ENCODE measurements at regions not wholly inside any gene's neighbourhood (a gene's known extent, or its start where the extent isn't known, plus 50 kb on each side); places are given as distances from the start of the nearest gene placed in this dataset.
A peak's percentile ranks its signal among the peaks of the same experiment; 100 is the strongest.

DNA sequence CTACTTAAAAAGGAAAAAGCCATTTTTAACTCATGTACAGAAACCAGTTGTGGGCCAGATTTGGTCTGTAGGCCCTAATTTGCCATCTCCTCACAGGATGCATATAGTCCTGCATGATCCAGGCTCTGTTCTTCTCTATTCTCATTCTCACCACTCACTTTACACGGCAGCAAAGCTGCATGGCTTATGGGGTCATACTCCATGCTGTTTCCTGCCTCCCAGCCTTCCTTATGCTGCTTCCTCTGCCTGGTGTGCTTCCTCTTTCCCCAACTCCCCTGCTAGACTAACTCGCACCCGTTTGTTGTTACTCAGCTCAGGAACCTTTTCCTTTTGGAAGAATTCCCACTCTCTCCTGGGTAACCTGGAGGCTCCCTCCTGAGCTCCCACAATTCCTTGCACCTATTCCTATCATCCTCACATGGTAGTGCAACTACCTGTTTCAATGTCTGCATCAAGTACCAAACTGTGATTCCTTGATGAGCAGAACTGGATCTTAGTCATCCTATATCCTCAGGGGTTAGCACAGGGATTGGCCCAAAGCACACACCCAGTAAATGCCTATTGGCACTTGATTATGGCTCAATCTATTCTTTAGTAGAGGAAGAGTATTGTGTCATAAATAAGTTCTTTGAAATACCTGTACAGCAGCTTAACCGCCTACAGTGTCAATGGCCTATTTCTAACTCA, 172.1 kb upstream of the MITF start:
- peak; percentile 28 for DNase-seq

GRCh38 chr3:69566275-69566674, 173.0 kb upstream of the MITF start:
- peak; percentile 43 for DNase-seq

DNA sequence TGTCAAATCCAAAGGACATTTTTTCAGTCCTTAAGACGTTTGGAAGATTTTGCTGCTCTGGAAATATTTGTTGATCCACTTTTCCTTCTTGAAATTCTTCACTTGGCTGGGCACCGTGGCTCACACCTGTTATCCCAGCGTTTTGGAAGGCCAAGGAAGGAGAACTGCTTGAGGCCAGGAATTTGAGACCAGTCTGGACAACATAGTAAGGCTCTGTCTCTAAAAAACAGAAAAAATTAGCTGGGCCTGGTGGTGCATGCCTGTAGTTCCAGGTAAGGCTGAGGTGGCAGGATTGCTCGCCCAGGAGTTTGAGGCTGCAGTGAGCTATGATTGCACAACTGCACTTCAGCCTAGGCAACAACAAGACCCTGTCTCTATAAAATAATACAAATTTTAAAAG, 173.9 kb upstream of the MITF start:
- no peak for DNase-seq

DNA sequence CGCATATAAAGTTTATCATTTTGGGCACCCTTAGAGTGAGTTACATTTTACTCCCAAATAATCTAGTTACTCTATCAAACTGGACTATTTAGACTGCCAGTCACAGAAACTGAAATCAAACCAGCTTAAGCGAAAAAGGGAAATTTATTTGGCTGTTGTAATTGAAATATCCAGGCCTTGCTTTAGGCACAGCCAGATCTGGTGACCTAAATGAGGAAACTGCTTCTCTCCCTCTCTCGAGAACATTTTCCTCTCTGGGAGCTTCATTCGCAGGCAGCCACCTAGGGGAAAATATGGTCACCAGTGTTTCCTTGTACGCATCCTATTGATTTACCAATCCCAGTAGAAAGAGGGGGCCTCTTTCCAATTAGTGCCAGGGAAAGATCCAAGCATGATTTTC, 175.3 kb upstream of the MITF start:
- DNase-seq: peak; percentile 90

- DNase-seq: peak; percentile 92
Observed at GRCh38 chr3:69563151-69563550, 176.1 kb upstream of the MITF start.

GRCh38 chr3:69562020-69562419, 176.1 kb upstream of the FRMD4B start:
- peak; percentile 56 for DNase-seq

- DNase-seq: peak; percentile 88
Observed at GRCh38 chr3:69560818-69561217, 174.9 kb upstream of the FRMD4B start.

DNA sequence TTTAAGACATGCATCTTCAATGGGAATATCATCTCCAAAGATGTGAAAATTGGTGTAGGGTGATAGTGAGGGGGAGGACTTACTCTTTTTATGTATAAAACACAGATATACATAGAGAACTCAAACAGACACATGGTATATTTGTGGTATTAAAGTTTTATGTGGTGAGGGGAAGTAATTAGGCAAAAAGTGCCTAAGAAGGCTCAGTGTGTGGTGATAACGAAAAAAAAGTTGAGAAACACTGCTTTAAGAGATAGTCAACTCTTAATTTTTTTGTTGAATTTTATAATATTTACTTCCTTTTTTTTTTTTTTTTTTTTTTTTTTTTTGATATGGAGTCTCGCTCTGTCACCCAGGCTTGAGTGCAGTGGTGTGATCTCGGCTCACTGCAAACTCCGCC, 174.2 kb upstream of the FRMD4B start:
- DNase-seq: peak; percentile 31

DNA sequence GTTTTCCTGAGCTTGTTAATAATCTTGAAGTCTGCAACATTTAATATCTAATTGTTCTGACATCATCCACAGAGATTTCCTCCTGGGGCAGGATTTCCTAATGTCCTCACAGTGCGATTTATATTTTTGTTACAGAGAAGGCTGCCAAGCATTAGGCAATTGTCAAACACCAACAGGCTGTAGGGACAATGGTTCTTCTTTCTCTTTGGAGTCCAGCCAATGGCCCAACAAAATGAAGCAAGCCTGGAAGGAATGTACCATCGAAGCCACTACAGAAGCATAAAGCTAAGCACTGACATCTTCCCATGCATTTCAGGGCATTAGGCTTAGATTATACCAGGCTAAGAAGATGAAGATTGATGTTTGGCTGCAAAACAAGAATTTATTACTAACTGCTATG, 173.0 kb upstream of the FRMD4B start:
- peak; percentile 92 for DNase-seq

DNA sequence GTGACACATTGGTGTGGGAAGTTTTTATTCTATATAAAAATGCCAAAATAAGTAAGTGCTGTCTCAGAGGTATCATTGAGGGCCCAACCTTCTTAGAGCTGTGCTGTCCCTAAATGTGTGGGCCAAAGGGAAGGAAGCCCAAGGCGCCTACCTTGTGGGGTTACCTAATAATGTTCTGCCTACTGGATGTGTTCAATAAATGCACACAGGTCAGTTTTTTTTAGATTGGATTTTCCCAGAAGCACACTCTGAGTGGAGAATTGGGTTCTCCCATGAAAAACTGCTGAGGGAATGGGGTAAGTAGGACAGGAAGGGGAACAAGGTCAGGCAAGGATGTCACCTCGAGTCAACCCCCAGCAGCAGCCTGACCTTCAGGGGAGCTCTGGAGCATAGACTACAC, 168.7 kb upstream of the FRMD4B start:
- DNase-seq: no peak

DNA sequence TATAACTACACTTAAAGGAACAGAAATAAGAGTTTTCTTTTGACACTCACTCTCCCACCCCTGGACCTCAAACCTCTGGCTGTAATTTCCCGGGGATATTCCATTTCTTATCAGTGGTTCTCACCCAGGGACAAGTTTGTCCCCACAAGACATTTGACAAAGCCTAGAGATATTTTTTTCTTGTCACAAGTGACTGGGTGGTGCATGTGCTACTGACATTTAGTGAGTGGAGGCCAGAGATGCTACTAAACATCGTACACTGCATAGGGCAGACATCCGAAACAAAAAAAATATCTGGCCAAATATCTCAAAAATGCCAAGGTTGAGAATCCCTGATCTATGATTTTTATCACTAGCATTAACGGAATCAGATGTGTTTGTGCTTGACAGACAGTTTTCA, 168.0 kb upstream of the FRMD4B start:
- DNase-seq: no peak

DNA sequence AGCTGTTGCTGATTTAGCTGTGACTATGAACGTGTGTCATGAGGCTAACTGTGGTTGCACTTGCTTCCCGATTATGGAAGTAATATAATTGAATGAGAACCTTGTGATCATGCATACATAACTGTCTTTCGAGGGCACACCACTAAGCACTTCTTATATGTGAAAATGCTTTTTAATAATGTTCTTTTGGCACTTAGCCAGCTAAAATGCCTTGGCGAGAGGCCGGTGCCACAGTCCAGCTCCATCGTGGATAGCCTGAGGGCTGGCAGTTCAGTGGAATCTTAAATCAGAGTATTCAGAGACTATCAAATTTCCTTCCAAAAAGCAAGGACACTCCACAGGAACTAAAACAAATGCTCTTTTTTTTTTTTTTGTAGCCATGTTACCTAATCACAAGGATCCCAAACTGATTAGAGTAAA, 161.6 kb upstream of the FRMD4B start:
- DNase-seq: peak; percentile 73

- no peak for DNase-seq
Observed at GRCh38 chr3:69542805-69543429, 157.0 kb upstream of the FRMD4B start.

- peak; percentile 61 for DNase-seq
Observed at GRCh38 chr3:69542089-69542804, 156.4 kb upstream of the FRMD4B start.

DNA sequence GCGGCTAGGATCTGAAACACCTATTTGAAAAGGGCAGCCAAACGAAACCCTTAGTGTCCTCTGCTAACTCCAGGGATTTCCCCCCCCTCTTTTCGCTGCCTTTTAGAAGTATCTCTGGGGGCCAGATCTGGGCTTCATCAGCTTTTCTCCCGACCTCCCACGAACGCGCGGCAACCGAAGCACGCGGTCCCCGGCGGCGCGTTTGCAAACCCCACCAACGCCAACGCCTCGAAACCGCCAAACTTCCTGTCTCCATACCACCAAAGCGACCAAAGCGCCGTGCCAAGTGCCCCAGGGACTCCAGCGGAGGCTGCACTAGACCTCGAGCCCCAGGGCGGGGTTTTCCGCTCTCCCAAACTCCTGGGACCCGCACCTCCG, 155.8 kb upstream of the FRMD4B start:
- peak; percentile 80 for DNase-seq

DNA sequence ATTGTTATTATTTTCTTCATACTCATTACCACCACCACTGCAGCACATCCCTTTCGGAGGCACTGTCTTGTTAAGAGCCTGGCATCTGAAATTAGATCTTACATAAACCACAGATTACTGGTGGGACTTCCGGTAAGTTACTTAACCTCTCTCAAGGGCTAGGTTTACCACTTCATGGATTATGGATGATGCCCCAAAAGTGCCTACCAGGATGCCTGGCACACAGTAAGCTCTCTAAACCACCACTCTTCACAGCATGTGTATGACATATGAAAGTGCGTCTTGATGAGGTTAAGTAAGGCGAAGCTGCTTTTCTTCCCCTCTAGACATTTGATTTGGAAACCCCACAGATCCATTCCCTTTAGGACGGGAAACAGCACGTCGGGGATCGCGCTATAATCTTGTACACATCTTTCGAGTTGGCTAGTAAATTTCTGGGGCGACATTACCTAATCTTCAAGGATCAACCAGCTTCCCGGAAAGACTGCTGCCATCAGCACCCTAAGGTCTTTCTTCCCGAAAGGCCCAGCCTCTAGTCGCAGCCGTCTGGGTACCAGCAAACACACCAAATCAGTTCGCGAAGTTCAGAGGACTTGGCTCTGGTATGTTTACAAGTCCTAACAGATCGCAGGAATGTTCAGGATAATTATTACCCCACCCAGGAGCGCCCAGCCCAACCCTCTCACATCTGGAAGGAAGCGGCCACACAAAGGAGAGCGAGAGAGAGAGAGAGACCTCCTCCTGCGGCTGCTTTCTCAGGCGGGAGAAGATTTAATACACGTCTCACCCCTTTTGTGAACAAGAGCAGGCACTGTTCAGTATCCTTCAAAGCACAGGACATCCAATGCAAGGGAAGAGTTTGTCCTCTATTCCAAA, 155.1 kb upstream of the FRMD4B start:
- peak; percentile 48 for DNase-seq

DNA sequence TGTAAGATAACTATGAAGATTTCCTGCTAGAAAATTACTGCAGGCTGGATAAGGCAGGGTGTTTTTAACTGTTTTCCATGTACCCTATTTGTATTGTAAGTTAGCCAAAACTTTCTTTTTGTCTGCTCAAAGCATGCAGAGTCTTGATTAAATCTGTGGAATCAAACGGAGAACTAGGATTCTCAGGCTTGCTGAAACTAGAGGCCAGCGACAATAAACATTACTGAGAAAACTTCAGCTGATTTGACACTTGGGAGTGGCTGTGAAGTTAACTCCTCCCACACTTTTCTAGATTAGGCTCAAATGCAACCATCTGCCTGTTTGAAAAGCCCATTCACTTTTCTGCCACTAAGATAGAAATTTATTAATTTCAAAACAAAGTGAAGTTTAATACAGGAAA, 153.2 kb upstream of the FRMD4B start:
- DNase-seq: no peak

DNA sequence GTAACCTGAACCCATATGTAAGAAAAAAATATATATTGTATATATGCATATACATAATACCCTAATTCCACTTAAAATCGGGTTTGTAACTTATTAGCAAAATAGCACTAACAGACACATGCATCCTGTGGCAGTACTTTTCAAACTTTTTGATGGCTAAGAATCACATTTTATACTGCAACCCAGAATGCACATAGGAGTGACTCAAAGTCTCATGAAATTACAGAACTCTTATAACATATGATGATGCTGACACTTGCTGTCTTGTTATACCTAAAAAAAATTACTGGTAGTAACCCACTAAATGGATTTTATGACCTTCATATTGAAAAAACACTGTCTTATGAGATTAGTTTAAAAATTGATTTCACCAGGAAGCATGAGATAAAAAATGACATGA, 152.4 kb upstream of the FRMD4B start:
- peak; percentile 71 for DNase-seq

- no peak for DNase-seq
Observed at GRCh38 chr3:69536306-69537020, 150.6 kb upstream of the FRMD4B start.

DNA sequence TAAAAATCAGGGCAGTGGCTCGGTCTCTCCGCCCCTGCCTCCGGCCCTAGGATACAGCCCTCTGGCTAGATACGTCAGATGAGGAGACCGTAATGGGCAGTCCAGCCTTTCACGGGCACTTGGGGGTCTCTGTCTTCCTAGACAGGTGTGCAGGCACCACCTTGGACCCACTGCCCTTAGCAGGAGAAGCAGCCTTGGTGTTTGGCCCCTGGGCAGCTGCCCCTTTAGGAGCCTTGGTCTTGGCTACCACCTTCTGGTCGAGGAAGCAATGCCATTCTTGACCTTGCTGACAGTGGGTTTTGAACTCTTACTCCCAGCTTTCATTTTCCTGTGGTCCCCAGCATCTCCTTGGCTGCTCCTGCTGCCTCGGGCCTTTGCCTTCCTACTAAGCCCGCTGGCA, 149.7 kb upstream of the FRMD4B start:
- no peak for DNase-seq

DNA sequence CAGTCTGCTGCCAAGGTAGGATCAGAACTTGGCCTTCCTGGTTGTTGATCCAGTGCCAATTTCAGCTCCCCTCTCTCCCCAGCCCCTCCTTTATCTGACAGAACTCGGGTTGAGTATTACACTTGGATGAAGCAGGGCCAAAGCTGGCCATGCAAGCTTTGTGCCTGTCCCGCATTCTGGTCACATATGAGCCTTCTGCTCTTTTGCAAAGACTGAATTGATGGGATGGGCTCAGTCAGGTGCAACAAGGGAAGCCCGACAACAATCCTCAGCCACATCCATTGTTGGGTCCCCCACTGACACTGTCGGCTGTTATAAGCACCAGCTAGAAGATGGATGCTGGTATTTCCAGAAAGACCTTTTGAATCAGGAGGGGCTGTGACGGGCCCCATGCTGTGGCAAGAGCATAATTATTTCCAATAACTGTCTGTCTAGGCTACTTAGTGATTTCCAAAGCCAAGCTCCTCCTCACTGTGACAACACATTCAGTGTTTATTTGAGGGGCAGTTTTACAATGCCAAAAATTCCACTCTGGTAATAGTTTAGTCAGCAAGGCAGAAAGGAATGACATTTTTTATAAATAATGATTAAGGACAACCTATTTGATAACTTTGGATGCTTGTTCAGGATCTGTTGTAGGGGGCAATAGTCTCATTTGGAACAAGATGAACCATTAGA, 146.8 kb upstream of the FRMD4B start:
- DNase-seq: no peak
